DMS53 (cell line): ENCODE measurements at regions not wholly inside any gene's neighbourhood (a gene's known extent, or its start where the extent isn't known, plus 50 kb on each side); places are given as distances from the start of the nearest gene placed in this dataset.

ENCODE experiments used
- DNase-seq: peaks from one replicate; lab custom pipeline; 2025; lab: John Stamatoyannopoulos, UW

- DNase-seq: no peak
Measured at GRCh38 chr3:64885055-64885454, 197.3 kb upstream of the ADAMTS9 start.

GRCh38 chr3:64884536-64884935 lies 196.7 kb upstream of the ADAMTS9 start:
- no peak for DNase-seq

- no peak for DNase-seq
Measured at GRCh38 chr3:64880916-64881315, 193.1 kb upstream of the ADAMTS9 start.

GRCh38 chr3:64878362-64878761 lies 190.6 kb upstream of the ADAMTS9 start:
- no peak for DNase-seq

GRCh38 chr3:64873400-64873799 lies 185.6 kb upstream of the ADAMTS9 start:
- peak; percentile 0 for DNase-seq

GRCh38 chr3:64872345-64872744 lies 184.5 kb upstream of the ADAMTS9 start:
- DNase-seq: no peak

- no peak for DNase-seq
Measured at GRCh38 chr3:64871834-64872249, 184.0 kb upstream of the ADAMTS9 start.

GRCh38 chr3:64870876-64871646 lies 183.3 kb upstream of the ADAMTS9 start:
- DNase-seq: no peak

GRCh38 chr3:64867224-64867623 lies 179.4 kb upstream of the ADAMTS9 start:
- no peak for DNase-seq

- DNase-seq: peak; percentile 0
Measured at GRCh38 chr3:64865839-64866570, 178.2 kb upstream of the ADAMTS9 start.

GRCh38 chr3:64863226-64864212 lies 175.7 kb upstream of the ADAMTS9 start:
- no peak for DNase-seq

GRCh38 chr3:64861684-64862083 lies 173.9 kb upstream of the ADAMTS9 start:
- DNase-seq: no peak

GRCh38 chr3:64860536-64860870 lies 172.7 kb upstream of the ADAMTS9 start:
- no peak for DNase-seq

GRCh38 chr3:64859625-64860535 lies 172.1 kb upstream of the ADAMTS9 start:
- no peak for DNase-seq

GRCh38 chr3:64856977-64857516 lies 169.2 kb upstream of the ADAMTS9 start:
- no peak for DNase-seq

- DNase-seq: no peak
Measured at GRCh38 chr3:64856106-64856505, 168.3 kb upstream of the ADAMTS9 start.

- DNase-seq: no peak
Measured at GRCh38 chr3:64853456-64853855, 165.7 kb upstream of the ADAMTS9 start.

- no peak for DNase-seq
Measured at GRCh38 chr3:64852738-64853137, 164.9 kb upstream of the ADAMTS9 start.

GRCh38 chr3:64848822-64849221 lies 161.0 kb upstream of the ADAMTS9 start:
- DNase-seq: no peak

GRCh38 chr3:64848127-64848800 lies 160.5 kb upstream of the ADAMTS9 start:
- DNase-seq: no peak
